Cerebellar cortex (tissue), 1 donor: ENCODE measurements at regions not wholly inside any gene's neighbourhood (a gene's known extent, or its start where the extent isn't known, plus 50 kb on each side); places are given as distances from the start of the nearest gene placed in this dataset.
"Not testable (repeated sequence)": the region's sequence is repeated elsewhere in the genome, so short reads cannot be mapped to it uniquely, and the experiment has no call there.

Experiments used
- DNase-seq: peaks from one replicate; pipeline ENCODE4 v3.0.0-alpha.2; 2015; ENCODE audit warnings: low spot score

DNA sequence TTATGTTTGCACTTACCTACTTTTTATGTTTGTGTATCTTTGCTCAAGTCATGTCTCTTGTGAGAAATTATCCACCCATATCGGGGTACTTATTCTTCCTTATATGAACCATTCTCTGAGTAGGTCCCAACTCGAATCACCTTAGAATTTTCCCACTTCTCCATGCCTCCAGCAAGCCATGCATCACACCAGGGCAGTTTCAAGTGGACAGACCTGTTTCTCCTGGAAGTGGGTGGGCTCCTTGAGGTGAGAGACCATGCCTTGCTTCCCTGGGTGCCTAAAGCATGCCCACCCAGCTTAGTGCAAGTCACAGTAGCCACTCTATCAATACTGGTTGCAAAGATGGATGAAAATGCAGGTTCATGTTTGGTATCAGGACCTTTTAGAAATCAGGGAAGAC lies 187.2 kb downstream of the KIT start:
- no peak for DNase-seq

DNA sequence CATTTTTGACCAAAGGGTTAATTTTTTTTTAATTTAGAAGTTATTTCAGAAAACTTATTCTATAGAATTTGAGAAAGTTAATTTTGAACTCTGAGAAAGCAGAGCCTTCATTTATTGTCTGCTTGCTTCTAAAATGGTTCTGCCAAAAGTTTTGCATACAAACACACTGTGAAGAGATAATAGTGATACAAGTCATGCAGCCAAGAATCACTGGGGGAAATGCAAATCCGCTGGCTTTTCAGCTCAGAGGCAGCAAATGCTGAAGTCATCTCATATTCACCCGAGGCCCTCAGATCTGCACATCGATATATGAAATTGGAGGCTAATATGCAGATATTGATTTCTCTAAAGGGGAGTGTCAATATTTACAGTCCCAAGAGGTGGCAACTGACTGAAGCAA lies 186.2 kb downstream of the KIT start:
- no peak for DNase-seq

DNA sequence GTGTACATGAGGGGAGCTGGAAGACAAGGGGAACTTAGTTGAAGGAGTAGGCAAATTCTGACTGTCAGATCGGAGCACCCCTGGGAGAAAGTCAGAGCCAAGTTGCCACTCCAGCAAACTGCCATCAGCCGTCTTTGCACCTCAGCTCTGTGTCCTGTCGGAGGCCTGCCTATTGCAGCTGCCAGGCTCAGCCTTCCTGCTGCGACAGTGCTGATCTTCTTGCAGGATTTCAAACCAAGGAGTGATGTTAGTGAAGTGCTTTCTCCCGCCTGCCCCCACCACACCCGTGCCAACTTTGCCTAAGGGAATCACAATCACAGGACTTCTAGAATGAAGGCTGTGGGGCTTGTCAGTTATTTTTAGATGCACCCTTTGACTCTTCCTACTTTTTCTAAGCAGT lies 185.3 kb downstream of the KIT start:
- DNase-seq: no peak

DNA sequence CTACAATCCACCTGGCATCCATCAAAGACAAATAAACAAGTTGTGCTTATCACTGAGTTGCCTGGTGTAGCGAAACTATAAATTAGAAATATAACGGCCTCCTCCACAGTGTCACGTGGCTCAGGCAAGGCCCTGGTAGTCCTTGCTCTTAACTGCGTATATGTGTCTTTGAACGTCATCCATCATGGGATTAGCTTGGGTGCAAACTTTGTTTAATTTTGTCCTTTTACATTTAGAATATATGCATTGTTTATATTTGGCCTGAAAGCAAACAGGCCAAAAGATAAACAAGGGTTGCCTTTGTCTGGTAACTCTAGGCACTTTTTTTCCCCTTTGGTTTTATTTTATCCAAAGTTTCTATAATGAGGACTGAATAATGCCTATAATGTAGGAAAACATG lies 184.9 kb downstream of the KIT start:
- no peak for DNase-seq

DNA sequence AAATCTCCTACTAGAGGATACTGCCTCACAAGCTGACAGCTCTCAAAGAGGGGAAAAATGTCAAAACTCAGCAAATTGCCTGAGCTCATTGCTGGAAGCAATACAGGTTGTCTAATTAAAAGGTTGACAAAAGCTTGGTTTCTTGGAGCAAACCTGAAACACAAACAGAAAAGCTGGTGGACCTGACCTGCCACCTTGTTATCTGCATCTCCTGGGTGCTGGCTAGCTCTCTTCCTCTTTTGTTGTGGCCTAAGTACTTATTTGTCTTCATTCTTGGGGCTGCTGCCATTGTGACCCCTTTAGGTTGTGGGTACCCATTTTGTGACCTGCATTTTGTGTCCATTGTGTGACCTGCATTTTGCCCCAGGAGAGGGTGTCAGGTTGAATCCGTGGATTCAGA lies 184.5 kb downstream of the KIT start:
- DNase-seq: no peak

DNA sequence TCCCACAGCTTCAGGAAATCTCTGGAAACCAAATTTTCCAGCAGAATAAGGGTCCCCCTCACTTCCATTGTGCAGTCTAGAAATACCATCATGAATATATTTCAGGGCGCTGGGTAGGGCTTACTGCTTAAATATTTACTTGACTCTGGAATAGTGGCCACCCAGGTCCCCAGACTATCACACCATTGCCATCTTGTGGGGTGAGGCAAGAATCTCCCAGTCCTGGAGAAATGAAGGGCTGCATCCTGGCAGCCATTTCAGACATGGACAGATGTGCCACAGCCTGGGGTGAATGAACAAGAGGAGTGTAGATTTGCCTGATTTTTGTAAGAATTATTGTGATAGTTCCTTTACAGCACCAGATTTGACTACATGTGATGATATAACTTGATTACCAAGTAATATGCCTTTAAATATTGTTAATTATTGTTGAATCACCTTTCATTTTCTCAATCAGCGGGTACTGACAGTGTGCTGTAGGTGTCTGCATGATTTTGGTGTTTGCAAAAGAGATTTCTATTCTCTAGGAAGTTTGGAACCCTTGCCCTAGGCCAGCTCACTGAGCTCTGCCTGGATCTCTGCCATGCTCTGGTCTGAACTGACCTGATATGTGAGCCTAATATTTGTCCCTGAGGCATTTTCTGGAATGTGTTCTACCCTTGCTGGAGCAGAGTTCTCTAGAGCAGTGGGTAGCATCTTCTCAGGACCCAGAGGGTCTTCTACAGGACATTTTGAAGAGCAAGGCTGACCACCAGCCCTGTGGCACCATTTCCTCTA lies 183.4 kb downstream of the KIT start:
- no peak for DNase-seq

DNA sequence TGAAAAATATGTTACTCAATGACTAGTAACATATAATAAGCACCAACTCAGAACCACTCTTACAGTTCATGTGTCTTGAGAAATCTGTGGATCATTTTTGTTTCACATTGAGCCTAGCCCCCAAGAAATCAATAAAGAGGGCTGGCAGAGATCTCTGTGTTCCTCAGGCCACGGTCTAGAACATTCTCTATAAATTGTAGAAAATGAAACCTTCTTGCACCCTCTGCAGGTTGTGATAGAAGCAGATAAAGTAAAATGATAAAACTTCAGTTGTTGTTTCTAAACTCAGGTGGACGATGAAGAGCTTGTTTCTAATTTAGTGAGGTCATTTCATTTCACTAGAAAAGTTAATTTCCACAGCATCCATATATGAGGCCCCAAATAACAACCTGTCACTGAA lies 182.7 kb downstream of the KIT start:
- no peak for DNase-seq

DNA sequence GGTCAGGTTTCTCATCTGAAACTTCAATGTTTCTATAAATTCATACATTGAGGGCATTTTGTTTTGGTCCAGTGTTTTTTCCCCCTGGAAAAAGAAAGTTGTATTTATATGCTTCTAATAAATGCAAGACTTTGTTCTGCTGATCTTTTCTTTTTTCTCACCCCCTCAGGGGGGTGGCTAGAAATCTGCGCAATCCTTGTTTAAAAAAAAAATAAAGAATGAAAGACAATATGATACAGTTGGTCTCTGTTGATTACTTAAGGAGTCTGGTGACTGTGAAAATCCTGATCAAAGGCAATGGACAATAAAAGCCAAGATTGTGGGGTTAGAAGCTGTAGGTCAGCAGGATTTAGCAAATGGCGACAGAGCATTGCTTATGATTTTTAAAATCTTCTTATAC lies 180.5 kb downstream of the KIT start:
- no peak for DNase-seq

DNA sequence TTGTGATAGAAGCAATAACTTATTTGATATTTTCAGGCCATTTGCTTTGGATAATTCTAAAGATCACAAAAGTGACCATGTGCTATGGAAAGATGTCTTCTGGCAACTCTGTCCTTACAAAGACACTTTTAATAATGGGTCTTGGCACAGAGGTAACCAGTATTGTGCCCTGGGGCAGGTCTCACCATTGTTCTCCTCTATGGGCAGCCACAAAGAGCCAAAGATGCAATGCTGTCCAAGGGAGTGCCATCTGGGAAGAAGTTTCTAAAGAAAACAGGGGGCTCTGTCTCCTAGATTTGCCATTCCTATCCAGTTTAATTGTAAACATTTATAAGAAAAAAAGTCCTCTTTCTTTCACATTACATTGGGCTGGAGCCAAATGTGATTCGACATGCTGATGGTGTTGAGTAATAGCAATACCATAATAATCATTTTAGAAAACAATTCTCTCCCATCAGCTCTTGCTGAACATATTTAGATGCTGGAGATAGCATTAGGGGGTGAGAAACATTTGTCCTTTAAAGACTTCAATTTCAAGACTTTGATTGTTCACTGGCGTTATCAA lies 179.9 kb downstream of the KIT start:
- no peak for DNase-seq

DNA sequence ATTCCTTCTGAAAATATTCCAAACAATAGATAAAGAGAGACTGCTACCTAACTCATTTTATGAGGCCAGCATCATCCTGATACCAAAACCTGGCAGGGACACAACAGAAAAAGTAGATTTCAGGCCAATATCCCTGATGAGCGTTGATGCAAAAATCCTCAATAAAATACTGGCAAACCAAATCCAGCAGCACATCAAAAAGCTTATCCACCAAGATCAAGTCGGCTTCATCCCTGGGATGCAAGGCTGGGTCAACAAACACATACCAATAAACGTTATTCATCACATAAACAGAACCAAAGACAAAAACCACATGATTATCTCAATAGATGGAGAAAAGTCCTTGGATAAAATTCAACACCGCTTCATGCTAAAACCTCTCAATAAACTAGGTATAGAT lies 170.6 kb downstream of the KIT start:
- DNase-seq: not testable (repeated sequence)

DNA sequence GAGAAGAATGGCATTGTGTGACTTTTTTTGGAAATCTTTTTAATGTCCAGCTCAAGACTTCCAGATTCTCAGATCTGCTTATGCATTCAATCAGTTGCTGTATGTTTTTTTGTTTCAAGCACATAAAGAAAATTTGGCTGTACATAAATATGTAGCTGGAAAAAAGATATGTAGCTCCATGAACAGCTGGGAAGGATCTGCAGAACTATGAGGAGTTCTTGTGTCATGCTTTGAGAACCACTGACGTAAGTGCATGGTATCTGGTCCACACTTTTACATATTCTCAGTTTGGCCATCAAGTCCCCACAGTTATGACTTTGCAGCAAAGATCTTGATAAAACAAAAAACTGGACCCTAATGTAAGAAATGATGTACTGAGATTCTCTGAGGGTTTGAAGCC lies 165.9 kb downstream of the KIT start:
- no peak for DNase-seq

DNA sequence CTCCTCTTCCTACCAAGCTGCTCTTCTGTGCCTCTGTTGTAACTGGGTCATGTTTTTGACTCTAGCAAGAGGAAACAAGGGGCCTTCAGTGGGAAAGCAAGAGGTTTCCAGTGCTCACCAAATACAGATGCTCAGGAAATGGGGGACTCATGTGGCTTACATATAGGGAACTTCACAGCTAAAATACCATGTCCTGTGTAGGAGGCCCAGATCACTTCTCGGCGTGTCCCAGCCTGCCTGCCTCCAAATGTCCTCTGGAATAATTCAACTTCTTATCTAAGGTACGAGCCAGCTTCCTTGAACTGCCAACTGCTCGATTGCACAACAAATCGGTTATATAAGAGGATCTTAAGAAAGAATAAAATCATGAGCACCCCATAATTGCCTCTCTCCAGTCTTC lies 161.3 kb downstream of the KIT start:
- DNase-seq: no peak

DNA sequence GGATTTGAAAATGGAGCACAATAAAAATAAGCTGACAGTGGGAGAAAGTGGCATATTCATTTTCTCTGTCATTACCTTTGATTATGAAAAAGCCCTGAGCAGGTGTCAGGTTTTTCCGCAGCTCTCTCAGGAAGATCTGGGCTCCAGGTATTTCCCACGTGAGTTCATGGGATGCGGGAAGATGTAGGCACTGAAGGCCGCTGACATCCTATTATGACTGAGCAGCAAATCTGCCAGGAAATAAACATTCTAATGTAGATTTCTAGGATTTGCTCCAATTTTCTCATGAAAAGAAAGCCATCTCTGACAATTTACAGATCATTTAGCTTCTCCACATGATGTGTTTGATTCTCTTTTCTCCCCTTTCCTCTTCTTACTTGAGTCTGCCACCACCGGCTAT lies 160.7 kb downstream of the KIT start:
- DNase-seq: no peak

DNA sequence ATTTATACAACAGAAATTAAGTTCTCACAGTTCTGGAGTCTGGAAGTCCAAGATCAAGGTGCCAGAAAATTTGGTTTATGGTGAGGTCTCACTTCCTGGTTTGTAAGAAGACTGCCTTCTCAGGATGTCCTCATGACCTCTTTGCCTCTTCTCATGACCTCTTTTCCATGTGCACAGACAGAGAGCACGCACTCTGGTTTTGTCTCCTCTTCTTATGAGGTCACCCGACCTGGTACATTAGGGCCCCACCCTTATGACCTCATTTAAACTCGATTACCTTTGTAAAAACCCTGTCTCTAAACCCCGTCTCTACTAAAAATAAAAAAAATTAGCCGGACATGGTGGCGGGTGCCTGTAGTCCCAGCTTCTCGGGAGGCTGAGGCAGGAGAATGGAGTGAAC lies 155.9 kb downstream of the KIT start:
- no peak for DNase-seq

DNA sequence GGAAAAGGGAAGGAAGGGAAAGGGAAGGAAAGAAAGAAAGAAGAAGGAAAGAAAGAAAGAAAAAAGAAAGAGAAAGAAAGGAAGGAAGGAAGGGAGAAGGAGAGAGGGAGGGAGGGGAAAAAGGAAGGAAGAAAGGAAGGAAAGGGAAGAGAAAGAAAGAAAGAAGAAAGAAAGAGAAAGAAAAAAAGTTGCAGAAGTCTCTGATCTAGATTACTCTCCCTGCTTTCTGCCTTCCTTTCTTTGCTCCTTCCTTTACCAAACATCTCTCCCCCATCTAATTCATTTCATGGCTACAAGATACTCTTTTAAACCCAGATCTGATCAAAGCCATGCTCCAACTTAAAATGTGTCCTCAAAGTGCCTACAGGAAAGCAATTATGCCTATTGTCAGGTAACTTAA lies 148.6 kb downstream of the KIT start:
- no peak for DNase-seq

DNA sequence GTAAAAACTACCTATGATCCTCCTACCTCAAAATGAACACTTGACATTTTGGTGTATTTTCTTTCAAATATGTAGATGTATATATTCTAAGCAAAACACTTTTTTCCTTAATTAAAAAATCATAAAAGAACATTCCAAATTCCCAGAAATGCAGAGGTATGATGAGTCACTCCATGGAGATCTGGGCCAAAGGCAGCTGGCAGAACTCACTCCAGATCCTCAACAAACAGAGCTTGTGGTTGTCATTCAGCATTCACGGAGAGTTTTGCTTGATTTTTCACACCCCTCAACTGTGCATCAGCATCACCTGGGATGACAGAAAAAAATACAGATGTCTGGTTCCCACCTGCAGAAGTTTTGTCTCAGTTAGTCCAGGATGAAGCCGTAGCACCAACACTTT lies 144.6 kb downstream of the KIT start:
- no peak for DNase-seq

DNA sequence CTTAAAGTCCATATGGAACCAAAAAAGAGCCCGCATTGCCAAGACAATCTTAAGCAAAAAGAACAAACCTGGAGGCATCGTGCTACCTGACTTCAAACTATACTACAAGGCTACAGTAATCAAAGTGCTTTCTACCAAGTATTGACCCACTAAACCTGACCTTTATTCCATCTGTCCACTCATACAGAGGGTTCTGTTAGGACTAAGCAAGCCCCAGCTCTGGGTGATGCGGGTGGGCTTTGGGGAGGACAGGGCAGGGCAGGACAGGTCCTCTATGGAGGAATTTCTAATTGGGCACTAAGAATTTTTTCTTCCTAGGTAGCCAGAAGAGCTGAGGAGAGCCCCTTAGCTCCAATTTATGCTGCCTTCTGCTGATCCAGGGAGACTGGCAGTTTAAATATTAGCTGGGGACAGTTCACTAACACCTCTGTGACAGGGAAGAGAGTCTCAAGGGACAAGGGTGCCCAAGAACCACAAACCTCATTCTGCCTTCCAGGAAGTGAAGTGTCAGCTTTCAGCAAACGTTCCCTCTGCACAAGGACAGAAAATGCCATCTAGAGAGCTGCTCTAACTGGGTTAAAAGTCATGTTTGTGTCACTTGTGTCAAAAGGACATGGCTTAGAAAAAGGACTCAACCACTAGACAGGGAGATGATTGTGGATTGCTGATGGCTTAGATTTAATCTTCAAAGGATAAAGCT lies 143.2 kb downstream of the KIT start:
- no peak for DNase-seq

DNA sequence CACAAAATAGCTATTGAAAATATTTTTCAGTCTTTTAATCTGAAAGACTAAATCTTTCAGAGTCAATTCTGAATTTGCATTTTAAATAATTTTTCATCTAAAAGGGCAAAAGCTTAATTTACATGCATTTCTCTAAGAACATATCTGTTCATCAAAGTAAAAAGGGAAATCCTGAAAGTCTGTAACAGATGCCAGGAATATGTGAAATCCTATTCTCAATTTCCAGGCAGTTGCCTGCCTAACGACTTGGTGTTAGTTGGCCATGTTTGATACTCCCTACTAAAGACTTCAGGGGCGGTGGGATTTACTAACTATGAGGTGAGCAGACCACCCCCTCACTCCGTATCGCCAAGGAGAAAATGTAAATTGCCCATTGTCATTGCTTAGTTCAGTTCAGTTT lies 136.8 kb downstream of the KIT start:
- no peak for DNase-seq

DNA sequence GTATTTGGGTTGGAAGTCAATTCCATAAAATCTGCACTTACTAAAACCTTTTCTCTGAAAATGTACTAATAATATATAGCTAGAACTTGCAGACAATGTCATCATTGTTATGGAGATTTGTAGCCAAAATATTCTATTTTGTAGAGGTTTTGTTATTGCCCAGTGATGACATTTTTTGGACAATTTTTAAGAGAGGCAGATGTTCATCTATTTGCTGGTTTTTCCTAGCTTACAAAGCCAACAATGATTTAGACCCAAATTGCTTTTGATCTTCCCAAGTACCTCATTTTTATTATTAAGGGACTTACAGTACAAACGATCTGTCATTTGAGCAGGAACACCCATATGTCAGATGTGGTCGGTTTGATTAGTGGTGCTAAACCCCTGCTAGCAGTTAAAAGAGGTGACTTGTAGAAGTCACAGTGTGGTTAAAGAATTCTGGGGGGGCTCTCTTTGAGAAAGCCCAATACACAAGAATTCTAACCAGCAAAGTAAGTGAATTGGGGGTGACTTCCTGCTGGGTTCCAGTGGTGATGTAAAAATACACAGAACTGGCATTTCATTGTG lies 136.2 kb downstream of the KIT start:
- DNase-seq: no peak
